B cell (primary cell): ENCODE measurements at regions not wholly inside any gene's neighbourhood (a gene's known extent, or its start where the extent isn't known, plus 50 kb on each side); places are given as distances from the start of the nearest gene placed in this dataset.

ENCODE experiments used
- EZH2 ChIP-seq: IDR thresholded peaks from 2 replicates; pipeline ENCODE4 v1.6.1; 2012; ENCODE audit warnings: borderline replicate concordance, low read depth, mild to moderate bottlenecking, moderate library complexity, low read length; ENCODE audit not compliant: insufficient read depth, poor library complexity, severe bottlenecking
- TF ChIP-seq, protein P1 (sequence below): fragments of 200-600 bp; IDR thresholded peaks from one replicate; pipeline ENCODE4 v1.8.0; 2022; ENCODE audit warnings: antibody characterized with exemption, mild to moderate bottlenecking

DNA sequence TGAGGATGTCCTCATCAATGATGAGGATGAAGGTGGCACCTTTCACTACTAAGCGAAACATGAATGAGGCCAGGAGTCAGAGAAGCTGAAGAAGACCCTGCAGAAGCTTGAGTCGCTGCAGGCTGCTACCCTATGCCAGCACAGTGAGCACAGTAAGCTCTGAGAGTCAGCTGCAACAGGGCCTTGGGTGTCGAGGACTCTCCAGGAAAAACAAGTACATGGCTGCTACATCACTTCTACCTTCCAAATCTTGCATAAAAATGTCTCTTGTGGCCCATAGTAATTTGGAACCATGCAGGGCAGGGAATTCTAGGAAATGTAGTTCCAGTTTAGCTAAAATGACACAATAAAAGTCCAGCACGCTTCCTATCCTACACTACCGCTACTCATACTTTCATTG, 51.5 kb upstream of the KIRREL1 start:
- TF ChIP-seq EZH2: no peak
- TF ChIP-seq, protein P1, sequence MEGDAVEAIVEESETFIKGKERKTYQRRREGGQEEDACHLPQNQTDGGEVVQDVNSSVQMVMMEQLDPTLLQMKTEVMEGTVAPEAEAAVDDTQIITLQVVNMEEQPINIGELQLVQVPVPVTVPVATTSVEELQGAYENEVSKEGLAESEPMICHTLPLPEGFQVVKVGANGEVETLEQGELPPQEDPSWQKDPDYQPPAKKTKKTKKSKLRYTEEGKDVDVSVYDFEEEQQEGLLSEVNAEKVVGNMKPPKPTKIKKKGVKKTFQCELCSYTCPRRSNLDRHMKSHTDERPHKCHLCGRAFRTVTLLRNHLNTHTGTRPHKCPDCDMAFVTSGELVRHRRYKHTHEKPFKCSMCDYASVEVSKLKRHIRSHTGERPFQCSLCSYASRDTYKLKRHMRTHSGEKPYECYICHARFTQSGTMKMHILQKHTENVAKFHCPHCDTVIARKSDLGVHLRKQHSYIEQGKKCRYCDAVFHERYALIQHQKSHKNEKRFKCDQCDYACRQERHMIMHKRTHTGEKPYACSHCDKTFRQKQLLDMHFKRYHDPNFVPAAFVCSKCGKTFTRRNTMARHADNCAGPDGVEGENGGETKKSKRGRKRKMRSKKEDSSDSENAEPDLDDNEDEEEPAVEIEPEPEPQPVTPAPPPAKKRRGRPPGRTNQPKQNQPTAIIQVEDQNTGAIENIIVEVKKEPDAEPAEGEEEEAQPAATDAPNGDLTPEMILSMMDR: no peak
